ENCODE measurements at regions not wholly inside any gene's neighbourhood (a gene's known extent, or its start where the extent isn't known, plus 50 kb on each side); places are given as distances from the start of the nearest gene placed in this dataset.
"Not testable (repeated sequence)": the region's sequence is repeated elsewhere in the genome, so short reads cannot be mapped to it uniquely, and the experiment has no call there.

GRCh38 chrX:130529531-130529930 is 127.7 kb downstream of the RBMX2 start:
- ATAC-seq (ENCODE audit: low FRiP score): no peak
- DNase-seq (ENCODE audit: low spot score): no peak
- TF ChIP-seq CTCF (IDR thresholded peaks at IDR 0.05): no peak

- no peak for TF ChIP-seq CTCF (IDR thresholded peaks at IDR 0.05)
- no peak for ATAC-seq (ENCODE audit: low FRiP score)
Measured at GRCh38 chrX:130531066-130531465, 129.3 kb downstream of the RBMX2 start.

GRCh38 chrX:130539721-130540321 is 138.0 kb downstream of the RBMX2 start:
- DNase-seq (ENCODE audit: low spot score): no peak
- no peak for ATAC-seq (ENCODE audit: low FRiP score)
- no peak for TF ChIP-seq CTCF (IDR thresholded peaks at IDR 0.05)

More at GRCh38 chrX:130531066-130531465, 129.3 kb downstream of the RBMX2 start:
- no peak for DNase-seq (ENCODE audit: low spot score)

- TF ChIP-seq CTCF (IDR thresholded peaks at IDR 0.05): no peak
- DNase-seq (ENCODE audit: low spot score) (no peak), ATAC-seq (ENCODE audit: low FRiP score) (no peak)
Measured at GRCh38 chrX:130543603-130544325, 142.0 kb downstream of the RBMX2 start.

GRCh38 chrX:130545796-130546195 is 144.0 kb downstream of the RBMX2 start:
- ATAC-seq (ENCODE audit: low FRiP score) (no peak), DNase-seq (ENCODE audit: low spot score) (no peak)
- no peak for TF ChIP-seq CTCF (IDR thresholded peaks at IDR 0.05)

GRCh38 chrX:130549382-130549781 is 147.6 kb downstream of the RBMX2 start:
- DNase-seq (ENCODE audit: low spot score); ATAC-seq (ENCODE audit: low FRiP score): not testable (repeated sequence)

GRCh38 chrX:130550351-130550750 is 148.6 kb downstream of the RBMX2 start:
- no peak for TF ChIP-seq CTCF (IDR thresholded peaks at IDR 0.05)
- ATAC-seq (ENCODE audit: low FRiP score): no peak
- no peak for DNase-seq (ENCODE audit: low spot score)
